ENCODE measurements at regions not wholly inside any gene's neighbourhood (a gene's known extent, or its start where the extent isn't known, plus 50 kb on each side); places are given as distances from the start of the nearest gene placed in this dataset.

DNA sequence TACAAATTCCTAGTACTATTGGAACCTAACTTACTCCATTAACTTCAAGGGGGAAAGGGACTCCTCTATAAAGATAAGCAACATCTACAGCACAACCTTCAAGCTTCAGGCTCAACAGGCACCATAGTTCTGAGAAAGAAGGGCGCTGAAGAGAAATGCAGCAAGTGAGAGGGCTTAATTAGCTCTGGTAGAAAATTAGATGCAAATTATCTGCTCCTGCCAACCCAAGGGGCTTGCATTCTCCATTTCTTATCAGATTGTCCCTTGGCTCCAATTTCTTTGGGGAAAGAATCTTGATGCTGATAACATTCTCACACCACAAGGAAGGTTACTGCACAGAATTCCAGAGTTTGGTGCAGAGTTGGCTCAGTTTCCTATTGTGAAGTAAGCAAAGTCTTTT is 214.6 kb downstream of the GABRG2 start:
- H4K91ac ChIP-seq (ENCODE audit: insufficient read length, low read depth, low read length): no peak overlapping the region
- H2AK5ac ChIP-seq (ENCODE audit: insufficient read length, low read length): no peak overlapping the region
- H2BK20ac ChIP-seq (ENCODE audit: low read depth, low read length, poor library complexity, severe bottlenecking): no peak overlapping the region
- H3T11ph ChIP-seq (ENCODE audit: low read length): no peak overlapping the region
- H4K5ac ChIP-seq (ENCODE audit: insufficient read length, low read depth, low read length): no peak overlapping the region
- no peaks in the 10 kb centered on the region for H3K23me2 ChIP-seq (ENCODE audit: insufficient read length, low read depth, low read length, poor library complexity, severe bottlenecking)
- H4K8ac ChIP-seq (replicated peaks; ENCODE audit: insufficient read length, low read depth, low read length): no peak overlapping the region
- TF ChIP-seq, protein P1, sequence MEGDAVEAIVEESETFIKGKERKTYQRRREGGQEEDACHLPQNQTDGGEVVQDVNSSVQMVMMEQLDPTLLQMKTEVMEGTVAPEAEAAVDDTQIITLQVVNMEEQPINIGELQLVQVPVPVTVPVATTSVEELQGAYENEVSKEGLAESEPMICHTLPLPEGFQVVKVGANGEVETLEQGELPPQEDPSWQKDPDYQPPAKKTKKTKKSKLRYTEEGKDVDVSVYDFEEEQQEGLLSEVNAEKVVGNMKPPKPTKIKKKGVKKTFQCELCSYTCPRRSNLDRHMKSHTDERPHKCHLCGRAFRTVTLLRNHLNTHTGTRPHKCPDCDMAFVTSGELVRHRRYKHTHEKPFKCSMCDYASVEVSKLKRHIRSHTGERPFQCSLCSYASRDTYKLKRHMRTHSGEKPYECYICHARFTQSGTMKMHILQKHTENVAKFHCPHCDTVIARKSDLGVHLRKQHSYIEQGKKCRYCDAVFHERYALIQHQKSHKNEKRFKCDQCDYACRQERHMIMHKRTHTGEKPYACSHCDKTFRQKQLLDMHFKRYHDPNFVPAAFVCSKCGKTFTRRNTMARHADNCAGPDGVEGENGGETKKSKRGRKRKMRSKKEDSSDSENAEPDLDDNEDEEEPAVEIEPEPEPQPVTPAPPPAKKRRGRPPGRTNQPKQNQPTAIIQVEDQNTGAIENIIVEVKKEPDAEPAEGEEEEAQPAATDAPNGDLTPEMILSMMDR (conservative IDR thresholded peaks at IDR 0.05): no peak
- no peak overlapping the region for H2BK15ac ChIP-seq (ENCODE audit: low read depth, low read length)
- no peak overlapping the region for H3K27ac Mint-ChIP-seq
- no peaks in the 10 kb centered on the region for H3K27me3 ChIP-seq (ENCODE audit: insufficient read depth, low read length)
- peaks cover 0 to 1% of the 10 kb centered on the region in 2 experiments; a peak in 2 of 5 replicates for H3K9me3 Mint-ChIP-seq
- no peaks in the 10 kb centered on the region for H3K79me1 ChIP-seq (ENCODE audit: insufficient read depth, low read depth, low read length, poor library complexity, severe bottlenecking)
- no peak overlapping the region for H2BK120ac ChIP-seq (ENCODE audit: low read depth, low read length, poor library complexity, severe bottlenecking)
- no peak overlapping the region for H3K4me3 Mint-ChIP-seq
- no peaks in the 10 kb centered on the region for H3K27me3 Mint-ChIP-seq (ENCODE audit: low read depth)
- H3K18ac ChIP-seq (ENCODE audit: insufficient read length, low read depth, low read length): no peak overlapping the region
- no peak overlapping the region for H3K27ac ChIP-seq (ENCODE audit: insufficient read length, low read depth, low read length)
- no peaks in the 10 kb centered on the region for H3K4me1 ChIP-seq (ENCODE audit: insufficient read depth, low read length)
- peaks cover 0 to 10% (median 2%) of the 10 kb centered on the region in 3 experiments; a peak in 4 of 7 replicates for H3K36me3 Mint-ChIP-seq (ENCODE audit: insufficient read depth in 1 of 3, low read depth in 3 of 3)
- H2BK5ac ChIP-seq (ENCODE audit: insufficient read length, low read length): no peak overlapping the region
- H3K14ac ChIP-seq (ENCODE audit: insufficient read depth, low read length): no peak overlapping the region
- H4K20me1 ChIP-seq (ENCODE audit: control insufficient read depth, insufficient read depth, insufficient read length): no peaks in the 10 kb centered on the region
- no peak overlapping the region for H2AFZ ChIP-seq (ENCODE audit: low read length)
- H3K79me2 ChIP-seq (ENCODE audit: insufficient read depth, low read length): no peaks in the 10 kb centered on the region
- H3K4me2 ChIP-seq (ENCODE audit: insufficient read depth, insufficient read length, low read length): no peak overlapping the region
- no peak overlapping the region for H3K9ac ChIP-seq (ENCODE audit: extremely low read depth, insufficient read length, low read length)
- no peak overlapping the region for H2BK12ac ChIP-seq (ENCODE audit: insufficient read length, low read depth, low read length)
- no peak overlapping the region for H3K56ac ChIP-seq (ENCODE audit: insufficient read length, low read depth, low read length)
- DNase-seq: no peak
- H3K9me3 ChIP-seq (ENCODE audit: control insufficient read depth, low read depth, low read length): no peaks in the 10 kb centered on the region
- no peak overlapping the region for H3K4ac ChIP-seq (ENCODE audit: low read depth, low read length)
- no peak overlapping the region for H3K23ac ChIP-seq (ENCODE audit: insufficient read length, low read depth, low read length)
- no CpG with 5 or more reads among the region's 1 CpG for WGBS (ENCODE audit: extremely low coverage, insufficient read length, low lambda C conversion rate)
- H3K4me1 Mint-ChIP-seq: peaks cover 40 to 42% of the 10 kb centered on the region in 2 experiments
